ENCODE measurements at regions not wholly inside any gene's neighbourhood (a gene's known extent, or its start where the extent isn't known, plus 50 kb on each side); places are given as distances from the start of the nearest gene placed in this dataset.

DNA sequence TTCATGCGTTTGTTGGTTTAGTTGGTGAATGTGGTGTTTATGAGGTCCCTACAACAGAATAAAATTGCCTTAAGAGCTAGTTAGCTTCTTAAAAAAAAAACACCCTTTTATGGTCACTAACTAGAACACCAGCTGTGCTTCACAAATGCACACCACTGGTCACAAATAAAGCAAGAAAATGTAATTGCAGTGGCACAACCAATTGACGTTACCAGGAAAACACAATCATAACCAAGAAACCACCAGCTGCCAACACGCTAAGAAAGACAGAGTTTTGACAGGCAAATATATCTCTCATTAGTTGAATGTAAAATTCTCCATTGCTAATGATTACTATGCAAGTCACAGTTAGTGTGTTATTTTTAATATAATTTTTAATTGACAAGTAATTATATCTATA, 389.9 kb downstream of the ADAMTS20 start:
- no peaks in the 10 kb centered on the region for H3K9me3 ChIP-seq (ENCODE audit: low read depth)
- no peak overlapping the region for H2AFZ ChIP-seq (replicated peaks)
- H3K4me3 Mint-ChIP-seq: no peak overlapping the region
- no peak for DNase-seq (ENCODE audit: low spot score)
- H3K36me3 ChIP-seq: no peaks in the 10 kb centered on the region
- peaks cover 8% of the 10 kb centered on the region for H3K4me1 Mint-ChIP-seq
- H3K27me3 Mint-ChIP-seq (ENCODE audit: insufficient read depth, low read depth): peaks cover 2% of the 10 kb centered on the region
- H3K27me3 ChIP-seq: no peaks in the 10 kb centered on the region
- no peaks in the 10 kb centered on the region for H4K20me1 ChIP-seq (ENCODE audit: low read depth)
- no peaks in the 10 kb centered on the region for H3K36me3 Mint-ChIP-seq
- H3K79me2 ChIP-seq (ENCODE audit: low read depth): no peaks in the 10 kb centered on the region
- no peak overlapping the region for H3K9ac ChIP-seq
- TF ChIP-seq EZH2 (IDR thresholded peaks at IDR 0.05): no peak
- TF ChIP-seq, protein P1, sequence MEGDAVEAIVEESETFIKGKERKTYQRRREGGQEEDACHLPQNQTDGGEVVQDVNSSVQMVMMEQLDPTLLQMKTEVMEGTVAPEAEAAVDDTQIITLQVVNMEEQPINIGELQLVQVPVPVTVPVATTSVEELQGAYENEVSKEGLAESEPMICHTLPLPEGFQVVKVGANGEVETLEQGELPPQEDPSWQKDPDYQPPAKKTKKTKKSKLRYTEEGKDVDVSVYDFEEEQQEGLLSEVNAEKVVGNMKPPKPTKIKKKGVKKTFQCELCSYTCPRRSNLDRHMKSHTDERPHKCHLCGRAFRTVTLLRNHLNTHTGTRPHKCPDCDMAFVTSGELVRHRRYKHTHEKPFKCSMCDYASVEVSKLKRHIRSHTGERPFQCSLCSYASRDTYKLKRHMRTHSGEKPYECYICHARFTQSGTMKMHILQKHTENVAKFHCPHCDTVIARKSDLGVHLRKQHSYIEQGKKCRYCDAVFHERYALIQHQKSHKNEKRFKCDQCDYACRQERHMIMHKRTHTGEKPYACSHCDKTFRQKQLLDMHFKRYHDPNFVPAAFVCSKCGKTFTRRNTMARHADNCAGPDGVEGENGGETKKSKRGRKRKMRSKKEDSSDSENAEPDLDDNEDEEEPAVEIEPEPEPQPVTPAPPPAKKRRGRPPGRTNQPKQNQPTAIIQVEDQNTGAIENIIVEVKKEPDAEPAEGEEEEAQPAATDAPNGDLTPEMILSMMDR (IDR thresholded peaks at IDR 0.05): no peak
- no peak for TF ChIP-seq EZH2phosphoT487 (IDR thresholded peaks at IDR 0.05)
- H3K4me1 ChIP-seq: no peaks in the 10 kb centered on the region
- no peaks in the 10 kb centered on the region for H3F3A ChIP-seq (ENCODE audit: low read depth)
- H3K27ac ChIP-seq: no peak overlapping the region
- H3K4me3 ChIP-seq: no peak overlapping the region
- no peaks in the 10 kb centered on the region for H3K9me3 Mint-ChIP-seq
- H3K4me2 ChIP-seq: no peak overlapping the region
- H3K27ac Mint-ChIP-seq: no peak overlapping the region

DNA sequence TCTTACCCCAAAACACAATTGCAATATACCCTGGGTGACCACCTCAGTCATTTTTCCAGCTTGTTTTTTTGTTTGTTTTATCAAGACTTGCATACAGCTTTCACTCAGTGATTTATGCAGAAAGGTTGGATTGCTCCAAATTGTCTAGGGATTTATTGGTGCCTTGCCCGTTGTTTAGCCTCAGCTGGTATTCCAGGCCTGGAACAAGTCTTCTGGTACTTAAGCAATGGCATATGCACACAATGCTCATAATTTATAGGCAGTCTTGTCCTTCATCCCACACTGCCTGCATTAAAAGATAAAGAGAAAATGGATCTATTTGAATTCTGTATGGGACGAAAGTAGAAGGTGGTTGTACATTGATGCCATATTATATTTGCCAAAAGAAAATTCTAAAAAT, 392.5 kb downstream of the ADAMTS20 start:
- Histone ChIP-seq H4K20me1 (ENCODE audit: low read depth) (no peaks in the 10 kb centered on the region), H3F3A (ENCODE audit: low read depth) (no peaks in the 10 kb centered on the region), H3K9me3 (ENCODE audit: low read depth) (no peaks in the 10 kb centered on the region), H3K79me2 (ENCODE audit: low read depth) (no peaks in the 10 kb centered on the region), H3K27me3 (no peaks in the 10 kb centered on the region), H3K4me2 (no peak overlapping the region), H3K36me3 (no peaks in the 10 kb centered on the region), H3K4me1 (no peaks in the 10 kb centered on the region), H3K4me3 (no peak overlapping the region), H3K9ac (no peak overlapping the region), H3K27ac (no peak overlapping the region), H2AFZ (replicated peaks) (no peak overlapping the region)
- Mint-ChIP-seq H3K9me3 (no peaks in the 10 kb centered on the region), H3K4me1 (no peaks in the 10 kb centered on the region), H3K36me3 (no peaks in the 10 kb centered on the region), H3K4me3 (no peak overlapping the region), H3K27ac (no peak overlapping the region), H3K27me3 (ENCODE audit: insufficient read depth, low read depth) (peaks cover 2% of the 10 kb centered on the region)
- DNase-seq (ENCODE audit: low spot score): no peak
- no peak for TF ChIP-seq EZH2 (IDR thresholded peaks at IDR 0.05)
- TF ChIP-seq, protein P1 (IDR thresholded peaks at IDR 0.05): no peak
- no peak for TF ChIP-seq EZH2phosphoT487 (IDR thresholded peaks at IDR 0.05)

DNA sequence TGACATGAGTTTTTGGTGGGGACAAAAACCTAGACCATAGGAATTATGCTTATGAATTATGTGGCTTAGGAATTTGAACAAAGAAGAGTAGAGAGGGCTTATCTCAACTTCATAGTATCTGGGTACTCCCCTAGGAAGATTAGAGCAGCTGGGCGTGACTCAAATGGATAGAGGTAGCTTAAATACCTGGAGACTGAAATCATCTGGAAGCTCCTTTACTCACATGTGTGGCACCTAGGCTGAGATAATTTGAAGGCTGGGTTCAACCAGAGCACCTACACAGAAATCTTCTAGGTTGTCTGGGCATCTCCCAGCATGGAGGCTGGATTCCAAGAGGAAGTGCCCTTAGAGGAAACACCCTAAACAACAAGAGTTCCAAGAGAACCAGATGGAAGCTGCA, 393.9 kb downstream of the ADAMTS20 start:
- Mint-ChIP-seq H3K9me3 (no peaks in the 10 kb centered on the region), H3K27ac (no peak overlapping the region), H3K27me3 (ENCODE audit: insufficient read depth, low read depth) (peaks cover 3% of the 10 kb centered on the region), H3K4me3 (no peak overlapping the region), H3K4me1 (no peaks in the 10 kb centered on the region), H3K36me3 (no peaks in the 10 kb centered on the region)
- Histone ChIP-seq H3K27me3 (no peaks in the 10 kb centered on the region), H3F3A (ENCODE audit: low read depth) (no peaks in the 10 kb centered on the region), H3K4me1 (no peaks in the 10 kb centered on the region), H3K27ac (no peak overlapping the region), H3K79me2 (ENCODE audit: low read depth) (no peaks in the 10 kb centered on the region), H3K9ac (no peak overlapping the region), H3K9me3 (ENCODE audit: low read depth) (no peaks in the 10 kb centered on the region), H4K20me1 (ENCODE audit: low read depth) (no peaks in the 10 kb centered on the region), H2AFZ (replicated peaks) (no peak overlapping the region), H3K4me3 (no peak overlapping the region), H3K4me2 (no peak overlapping the region), H3K36me3 (no peaks in the 10 kb centered on the region)
- TF ChIP-seq EZH2phosphoT487 (IDR thresholded peaks at IDR 0.05) (no peak), EZH2 (IDR thresholded peaks at IDR 0.05) (no peak)
- TF ChIP-seq, protein P1 (IDR thresholded peaks at IDR 0.05): no peak
- DNase-seq (ENCODE audit: low spot score): no peak
